HG02763 (cell line): ENCODE measurements at regions not wholly inside any gene's neighbourhood (a gene's known extent, or its start where the extent isn't known, plus 50 kb on each side); places are given as distances from the start of the nearest gene placed in this dataset.
"Not testable (repeated sequence)": the region's sequence is repeated elsewhere in the genome, so short reads cannot be mapped to it uniquely, and the experiment has no call there.

ENCODE experiments used
- ATAC-seq: cut with Tn5 transposase; IDR thresholded peaks from one replicate; pipeline ENCODE4 v1.9.1; 2021; ENCODE audit warnings: mild to moderate bottlenecking, moderate library complexity; ENCODE audit not compliant: unreplicated experiment

DNA sequence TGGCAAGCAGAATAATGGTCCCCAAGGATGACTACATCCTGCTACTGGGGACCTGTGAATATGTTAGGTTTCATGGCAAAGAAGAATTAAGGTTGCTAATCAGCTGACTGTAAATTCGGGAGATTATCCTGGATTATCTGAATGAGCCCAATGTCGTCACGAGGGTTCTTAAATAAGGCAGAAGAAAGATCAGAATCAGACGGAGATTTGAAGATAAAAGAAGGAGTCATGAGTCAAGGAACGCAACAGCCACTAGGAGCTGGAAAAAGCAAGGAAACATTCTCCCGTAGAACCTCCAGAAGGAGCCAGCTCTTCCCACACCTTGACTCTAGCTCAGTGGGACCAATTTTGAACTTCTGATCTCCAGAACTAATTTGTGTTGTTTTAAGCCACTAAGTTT lies 82.9 kb upstream of the APBB1IP start:
- no peak for ATAC-seq

DNA sequence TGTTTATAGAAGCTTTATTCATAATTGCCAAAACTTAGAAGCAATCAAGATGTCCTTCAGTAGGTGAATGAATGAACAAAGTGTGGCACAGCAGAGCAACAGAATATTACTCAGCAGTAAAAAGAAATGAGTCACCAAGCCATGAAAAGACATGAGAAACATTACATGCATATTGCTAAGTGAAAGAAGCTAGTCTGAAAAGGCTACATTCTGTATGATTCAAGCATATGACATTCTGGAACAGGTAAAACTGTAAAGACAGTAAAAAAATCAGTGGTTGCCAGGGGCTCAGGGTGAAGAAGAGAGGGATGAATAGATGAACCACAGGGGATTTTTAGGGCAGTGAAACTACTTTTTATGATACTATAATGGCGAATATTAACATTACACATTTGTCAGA lies 80.9 kb upstream of the APBB1IP start:
- peak; percentile 51 for ATAC-seq

DNA sequence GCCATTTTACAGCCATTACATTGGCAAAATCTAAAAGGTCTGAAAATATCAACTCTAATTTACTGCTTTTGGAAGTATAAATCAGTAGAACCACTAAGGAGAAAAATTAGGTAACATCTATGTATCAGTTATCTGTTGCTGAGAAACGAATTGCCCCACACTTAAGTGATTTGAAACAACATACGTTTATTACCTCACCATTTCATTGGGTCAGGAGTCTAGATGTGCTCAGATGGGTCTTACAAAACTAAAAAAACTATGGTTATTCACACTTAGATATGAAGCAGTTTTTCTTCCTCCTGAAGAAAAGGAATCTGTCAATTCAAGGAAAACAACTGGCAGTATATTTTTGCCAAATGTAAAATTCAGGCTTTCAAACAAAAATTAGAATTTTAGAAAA lies 80.1 kb upstream of the APBB1IP start:
- ATAC-seq: no peak

DNA sequence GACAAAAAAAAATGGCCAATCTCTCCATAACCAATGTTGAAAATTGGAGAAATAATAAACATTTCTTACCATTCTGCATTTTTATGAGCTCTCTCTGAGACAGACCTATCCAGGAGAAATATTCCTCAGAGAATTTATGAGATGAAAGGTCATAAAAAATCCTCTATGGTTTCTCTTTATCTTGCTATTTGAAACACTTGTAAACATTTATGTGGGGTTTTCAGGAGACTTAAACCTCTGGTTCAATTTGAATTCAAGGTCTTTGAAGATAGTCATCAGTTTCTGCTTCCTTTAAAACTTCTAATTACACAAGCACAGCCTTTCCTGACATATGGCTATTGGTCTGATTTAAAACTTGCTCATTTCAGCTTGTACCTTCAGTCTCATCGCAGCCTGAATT lies 78.5 kb upstream of the APBB1IP start:
- ATAC-seq: no peak

DNA sequence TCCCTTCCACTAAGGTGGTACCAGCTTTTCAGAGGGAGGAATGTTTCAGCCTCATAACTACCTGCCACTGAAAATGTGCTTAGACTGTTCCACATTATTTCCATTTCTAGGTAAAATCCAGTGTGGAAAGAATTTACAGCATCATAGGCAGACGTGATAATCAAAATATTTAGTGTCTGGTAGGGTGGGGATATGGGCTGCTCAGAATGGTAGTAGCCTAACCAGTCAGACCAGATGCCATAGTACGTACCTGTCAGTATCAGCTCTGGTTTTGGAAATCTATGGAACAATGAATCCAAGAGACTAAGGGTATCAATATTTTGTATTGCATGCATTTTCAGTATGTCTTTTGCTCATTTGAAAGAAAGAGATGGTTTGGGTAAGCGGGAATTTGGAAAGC lies 76.8 kb upstream of the APBB1IP start:
- no peak for ATAC-seq

DNA sequence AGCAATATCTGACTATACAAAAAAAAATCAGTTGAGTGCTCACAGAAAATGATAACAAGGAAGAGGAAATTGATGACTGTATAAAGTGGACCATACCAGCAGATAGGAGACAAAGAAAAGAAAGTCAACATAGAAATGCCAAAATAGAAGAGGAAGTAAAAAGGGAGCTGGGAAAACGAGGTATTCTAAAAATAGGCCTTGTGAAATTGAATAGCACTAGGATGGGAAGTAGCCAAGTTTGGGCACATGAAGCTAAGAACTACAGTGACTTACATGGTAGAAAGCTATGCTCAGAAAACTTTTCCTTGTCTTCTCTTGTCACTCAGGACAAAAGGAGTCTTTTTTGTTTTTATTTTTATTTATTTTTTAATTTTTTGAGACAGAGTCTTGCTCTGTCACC lies 76.2 kb upstream of the APBB1IP start:
- no peak for ATAC-seq

DNA sequence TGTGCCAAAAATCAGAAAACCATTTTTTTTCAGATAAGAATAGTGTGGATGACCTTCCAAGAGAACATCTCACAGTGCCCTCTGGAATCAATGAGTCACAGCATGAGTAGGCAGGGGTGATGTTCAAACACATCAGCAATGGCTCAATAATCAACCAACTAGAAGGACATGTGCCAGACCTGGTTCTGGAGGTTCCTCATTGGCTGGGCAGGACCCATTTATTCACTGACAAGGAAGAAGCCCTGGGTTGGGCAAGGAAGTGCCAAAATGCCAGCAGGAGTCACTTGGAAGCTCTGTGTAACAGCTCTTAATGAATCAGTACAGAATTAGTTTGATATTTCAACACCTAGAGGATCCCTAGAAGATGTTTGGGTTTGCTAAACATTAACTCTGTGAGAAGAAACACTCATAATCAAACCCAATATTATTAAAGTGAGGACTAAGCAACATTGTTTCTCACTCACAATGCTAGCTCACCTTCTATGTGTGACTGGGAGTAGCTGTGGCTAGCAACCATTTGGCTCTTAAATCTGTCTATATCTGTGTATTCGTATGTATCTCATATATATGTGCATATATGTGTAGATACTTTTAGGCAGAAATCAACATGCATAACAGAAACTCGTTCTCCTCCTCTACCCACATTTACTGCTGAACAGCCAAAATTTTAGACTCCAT lies 72.3 kb upstream of the APBB1IP start:
- no peak for ATAC-seq

DNA sequence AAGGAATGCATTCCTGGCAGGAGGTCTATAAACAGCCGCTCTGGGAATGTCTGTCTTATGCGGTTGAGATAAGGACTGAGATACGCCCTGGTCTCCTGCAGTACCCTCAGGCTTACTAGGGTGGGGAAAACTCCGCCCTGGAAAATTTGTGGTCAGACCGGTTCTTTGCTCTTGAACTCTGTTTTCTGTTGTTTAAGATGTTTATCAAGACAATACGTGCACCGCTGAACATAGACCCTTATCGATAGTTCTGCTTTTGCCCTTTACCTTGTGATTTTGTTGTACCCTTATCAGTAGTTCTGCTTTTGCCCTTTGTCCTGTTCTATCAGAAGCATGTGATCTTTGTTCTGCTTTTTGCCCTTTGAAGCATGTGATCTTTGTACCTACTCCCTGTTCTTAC lies 71.1 kb upstream of the APBB1IP start:
- ATAC-seq: not testable (repeated sequence)

DNA sequence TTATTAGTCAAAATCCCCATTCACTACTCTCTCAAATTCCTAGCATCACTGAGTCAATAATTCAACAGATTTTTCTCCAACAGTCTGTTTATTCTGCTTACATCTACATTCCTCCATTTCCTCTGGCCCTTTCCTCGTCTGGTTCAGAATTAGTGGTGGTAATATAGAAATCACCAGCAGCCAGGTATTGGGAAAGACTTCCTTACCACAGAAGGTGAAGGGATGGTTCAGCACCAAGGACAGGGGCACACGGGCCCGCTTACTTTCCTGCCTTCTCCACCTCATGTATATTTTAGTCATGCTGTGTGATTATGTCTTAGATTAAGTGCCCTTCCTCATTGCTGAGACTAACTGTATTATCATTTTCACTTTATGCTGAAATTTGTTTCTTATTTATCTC lies 70.4 kb upstream of the APBB1IP start:
- no peak for ATAC-seq

DNA sequence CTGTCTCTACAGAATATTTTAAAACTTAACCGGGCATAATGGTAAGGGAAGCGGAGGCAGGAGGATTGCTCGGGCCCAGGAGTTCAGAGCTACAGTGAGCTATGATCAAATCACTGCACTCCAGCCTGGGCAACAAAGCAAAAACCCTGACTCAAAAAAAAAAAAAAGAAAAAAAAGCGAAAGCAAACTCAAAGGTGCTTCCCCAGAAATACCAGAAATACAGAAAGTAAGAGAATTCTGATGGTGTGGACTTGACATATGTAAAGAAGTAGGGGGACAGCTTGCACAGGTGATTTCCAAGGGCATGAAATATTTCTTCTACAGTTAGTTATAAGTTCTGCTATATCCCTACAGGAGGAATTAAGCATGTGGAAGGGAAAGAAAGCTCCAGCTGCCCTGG lies 69.7 kb upstream of the APBB1IP start:
- peak; percentile 43 for ATAC-seq

DNA sequence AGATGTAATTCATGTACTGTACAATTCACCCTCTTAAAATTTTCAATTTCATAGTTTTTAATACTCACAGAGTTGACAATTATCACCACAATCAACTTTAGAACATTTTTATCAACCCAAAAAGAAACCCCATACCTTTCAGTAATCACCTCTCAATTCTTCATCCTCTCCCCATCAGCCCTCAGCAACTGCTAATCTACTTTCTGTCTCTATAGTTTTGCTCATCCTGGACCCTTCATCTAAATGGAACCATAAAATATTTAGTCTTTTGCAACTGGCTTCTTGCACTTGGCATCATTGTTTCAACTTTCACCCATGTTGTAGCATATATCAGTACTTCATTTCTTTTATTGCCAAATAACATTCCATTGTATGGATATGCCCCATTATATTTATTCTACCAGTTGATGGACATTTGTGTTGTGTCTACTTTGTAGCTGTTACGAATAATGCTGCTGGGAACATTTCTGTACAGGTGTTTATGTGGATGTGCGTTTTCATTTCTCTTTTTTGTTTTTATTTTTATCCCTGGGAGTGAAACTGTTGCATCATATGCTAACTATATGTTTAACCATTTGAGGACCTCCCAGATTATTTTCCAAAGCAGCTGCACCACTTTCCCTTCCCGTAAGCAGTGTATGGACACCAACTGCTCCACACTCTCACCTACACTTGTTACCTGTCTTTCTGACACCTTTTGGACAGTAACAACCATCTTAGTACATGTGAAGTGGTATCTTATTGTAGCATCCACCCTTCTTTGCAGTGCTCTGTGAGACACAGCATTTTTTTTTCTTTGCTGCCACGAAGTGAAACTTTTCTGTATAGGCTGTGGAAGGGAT lies 65.4 kb upstream of the APBB1IP start:
- ATAC-seq: peak; percentile 62

DNA sequence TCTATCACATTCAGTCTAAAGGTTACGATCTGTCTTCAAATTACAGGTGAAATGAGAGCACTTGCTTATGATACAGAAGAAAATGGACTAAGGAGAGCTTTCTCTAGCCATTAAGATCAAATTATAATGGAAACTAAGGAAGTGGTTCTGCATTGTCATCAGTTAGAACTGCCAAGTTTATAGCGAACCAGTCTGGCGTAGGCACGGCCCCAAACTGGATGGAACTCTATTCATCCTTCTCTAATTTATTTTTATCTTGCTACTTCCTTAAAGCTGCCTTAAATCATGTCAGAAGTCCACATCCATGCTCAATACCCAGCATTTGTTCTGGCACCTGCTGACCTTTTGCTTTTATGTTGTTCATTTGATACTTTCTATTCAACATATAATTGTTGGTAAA lies 63.7 kb upstream of the APBB1IP start:
- no peak for ATAC-seq

DNA sequence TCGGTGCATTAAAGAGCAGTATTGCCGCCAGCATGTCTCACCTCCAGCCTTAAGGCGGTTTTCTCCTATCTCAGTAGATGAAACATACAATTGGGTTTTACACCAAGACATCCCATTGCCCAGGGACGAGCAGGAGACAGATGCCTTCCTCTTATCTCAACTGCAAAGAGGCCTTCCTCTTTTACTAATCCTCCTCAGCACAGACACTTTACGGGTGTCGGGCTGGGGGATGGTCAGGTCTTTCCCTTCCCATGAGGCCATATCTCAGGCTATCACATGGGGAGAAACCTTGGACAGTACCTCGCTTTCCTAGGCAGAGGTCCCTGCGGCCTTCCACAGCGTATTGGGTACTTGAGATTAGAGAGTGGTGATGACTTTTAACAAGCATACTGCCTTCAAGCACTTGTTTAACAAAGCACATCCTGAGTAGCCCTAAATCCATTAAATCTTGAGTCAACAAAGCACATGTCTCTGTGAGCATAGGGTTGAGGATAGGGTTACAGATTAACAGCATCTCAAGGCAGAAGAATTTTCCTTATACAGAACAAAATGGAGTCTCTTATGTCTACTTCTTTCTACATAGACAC lies 60.8 kb upstream of the APBB1IP start:
- not testable (repeated sequence) for ATAC-seq

DNA sequence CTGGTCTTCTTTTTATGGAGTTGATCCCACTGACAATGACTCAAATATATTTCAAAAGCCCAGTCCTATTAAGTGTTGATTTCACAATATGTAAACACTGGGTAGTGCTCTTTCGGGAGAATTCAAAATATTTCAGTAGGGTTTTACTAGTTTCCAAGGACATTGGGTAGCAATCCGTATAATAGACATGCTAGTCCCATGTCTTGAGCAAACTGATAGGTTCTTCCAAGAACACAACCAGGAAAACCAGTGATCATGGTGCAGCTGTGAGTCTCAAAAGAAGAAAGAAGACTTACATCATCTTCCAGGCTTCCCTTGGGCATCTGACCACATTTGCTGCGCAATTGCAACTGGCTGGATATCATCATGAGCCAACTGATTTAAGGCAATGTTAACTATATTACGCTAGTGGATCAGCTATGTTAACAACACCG lies 59.3 kb upstream of the APBB1IP start:
- no peak for ATAC-seq

DNA sequence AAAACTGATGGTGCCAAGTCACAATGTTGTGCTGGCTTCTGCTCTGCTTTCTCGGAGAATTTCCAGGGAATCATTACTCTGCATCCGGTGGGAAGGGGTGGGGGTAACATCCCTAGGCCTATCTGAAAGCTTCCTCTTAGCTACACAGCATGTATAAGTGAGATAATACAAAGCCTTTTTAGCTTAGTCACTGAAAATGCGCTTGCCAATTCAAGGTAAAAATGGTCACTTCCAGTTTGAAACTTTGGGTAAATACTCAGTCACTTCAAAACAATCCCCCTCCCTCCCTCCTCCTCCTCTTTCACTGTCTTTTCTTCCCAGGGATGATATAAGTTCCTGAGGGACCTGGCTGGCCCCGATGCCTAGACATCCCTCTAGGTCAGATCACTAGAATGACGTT lies 57.3 kb upstream of the APBB1IP start:
- ATAC-seq: no peak

DNA sequence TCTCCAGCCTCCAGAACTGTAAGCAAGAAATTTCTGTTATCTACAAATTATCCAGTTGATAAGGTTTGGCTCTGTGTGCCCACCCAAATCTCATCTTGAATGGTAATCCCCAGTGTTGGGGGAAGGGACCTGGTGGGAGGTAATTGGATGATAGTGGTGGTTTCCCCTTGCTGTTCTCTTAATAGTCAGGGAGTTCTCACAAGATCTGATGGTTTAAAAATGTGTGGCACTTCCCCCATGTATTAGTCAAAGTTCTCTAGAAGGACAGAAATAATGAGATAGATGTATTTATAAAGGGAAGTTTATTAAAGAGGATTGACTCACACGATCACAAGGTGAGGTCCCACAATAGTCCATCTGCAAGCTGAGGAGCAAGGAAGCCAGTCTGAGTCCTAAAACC lies 56.2 kb upstream of the APBB1IP start:
- ATAC-seq: no peak

DNA sequence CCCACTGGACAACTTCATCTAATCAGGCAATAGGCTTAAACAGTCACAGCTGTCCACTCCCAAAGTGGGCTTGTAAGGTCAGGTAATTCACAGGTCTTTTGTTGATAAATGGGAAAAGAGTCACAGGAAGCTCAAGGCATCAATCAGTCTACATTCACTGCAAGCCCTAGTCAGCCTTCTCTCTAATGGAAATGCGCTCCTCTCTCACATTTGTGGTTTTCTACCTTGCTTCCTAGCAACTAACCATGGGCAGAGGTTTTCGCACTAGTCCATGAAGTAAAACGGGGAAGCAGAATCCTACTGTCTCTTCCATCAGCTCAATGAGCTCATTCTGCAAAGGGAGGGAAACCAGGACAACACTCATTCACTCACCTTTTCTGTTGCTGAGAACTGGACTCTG lies 53.5 kb upstream of the APBB1IP start:
- no peak for ATAC-seq

DNA sequence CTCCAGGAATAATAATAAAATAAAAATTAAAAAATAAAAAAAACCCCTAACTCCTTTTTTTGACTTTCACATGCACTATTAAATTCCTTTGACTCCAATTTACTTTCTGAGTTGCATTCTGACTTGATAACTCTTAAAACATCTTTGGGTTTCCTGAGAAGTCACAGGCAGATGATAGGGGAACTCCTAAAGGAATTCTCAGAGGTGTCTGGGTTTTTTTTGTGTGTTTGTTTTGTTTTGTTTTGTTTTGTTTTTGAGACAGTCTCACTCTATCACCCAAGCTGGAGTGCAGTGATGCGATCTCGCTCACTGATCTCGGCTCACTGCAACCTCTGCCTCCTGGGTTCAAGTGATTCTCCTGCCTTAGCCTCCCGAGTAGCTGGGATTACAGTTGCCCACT lies 52.7 kb upstream of the APBB1IP start:
- ATAC-seq: no peak

DNA sequence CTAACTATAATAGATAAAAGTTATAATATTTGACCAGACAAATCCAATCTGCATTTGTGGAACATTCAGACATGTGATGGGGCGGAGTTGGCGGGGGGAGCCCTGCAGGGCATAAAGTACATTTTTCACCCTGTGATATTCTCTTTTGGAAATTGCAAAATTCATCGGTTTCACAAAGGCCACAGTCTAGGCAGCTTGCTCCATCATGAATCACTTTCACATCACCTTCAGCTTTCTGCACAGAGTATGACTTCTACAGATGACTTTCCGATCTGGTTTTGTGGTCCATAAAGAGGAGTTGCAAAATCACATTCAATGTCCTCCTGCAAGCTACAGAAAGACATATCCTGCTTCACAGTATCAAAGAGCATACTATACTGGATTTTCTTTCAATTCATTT lies 51.4 kb upstream of the APBB1IP start:
- ATAC-seq: peak; percentile 53
